Dedifferentiated amniotic fluid mesenchymal stem cell (primary cell): ENCODE measurements at regions not wholly inside any gene's neighbourhood (a gene's known extent, or its start where the extent isn't known, plus 50 kb on each side); places are given as distances from the start of the nearest gene placed in this dataset.
"Not testable (repeated sequence)": the region's sequence is repeated elsewhere in the genome, so short reads cannot be mapped to it uniquely, and the experiment has no call there.

Experiments
- DNase-seq: peaks from one replicate; pipeline ENCODE4 v3.0.0-alpha.2; 2016; ENCODE audit errors: extremely low spot score

GRCh38 chr1:30125021-30125820 lies 598.2 kb downstream of the MATN1 start:
- DNase-seq: no peak

- no peak for DNase-seq
Observed at GRCh38 chr1:30123896-30124295, 599.5 kb downstream of the MATN1 start.

GRCh38 chr1:30123036-30123435 lies 600.3 kb downstream of the MATN1 start:
- no peak for DNase-seq

- DNase-seq: no peak
Observed at GRCh38 chr1:30120245-30121000, 603.0 kb downstream of the MATN1 start.

GRCh38 chr1:30117685-30118084 lies 605.7 kb downstream of the MATN1 start:
- DNase-seq: no peak

- DNase-seq: peak; percentile 57
Observed at GRCh38 chr1:30111431-30111830, 612.0 kb downstream of the MATN1 start.

GRCh38 chr1:30110846-30111245 lies 612.5 kb downstream of the MATN1 start:
- DNase-seq: no peak

GRCh38 chr1:30109853-30110252 lies 613.5 kb downstream of the MATN1 start:
- DNase-seq: no peak

GRCh38 chr1:30108186-30108585 lies 615.2 kb downstream of the MATN1 start:
- no peak for DNase-seq

- no peak for DNase-seq
Observed at GRCh38 chr1:30106125-30106524, 617.3 kb downstream of the MATN1 start.

- no peak for DNase-seq
Observed at GRCh38 chr1:30104551-30104950, 618.8 kb downstream of the MATN1 start.

GRCh38 chr1:30103708-30104411 lies 619.5 kb downstream of the MATN1 start:
- no peak for DNase-seq

- DNase-seq: no peak
Observed at GRCh38 chr1:30102605-30103004, 620.8 kb downstream of the MATN1 start.

- DNase-seq: no peak
Observed at GRCh38 chr1:30101487-30102227, 621.7 kb downstream of the MATN1 start.

- no peak for DNase-seq
Observed at GRCh38 chr1:30101016-30101415, 622.4 kb downstream of the MATN1 start.

GRCh38 chr1:30100524-30100862 lies 622.9 kb downstream of the MATN1 start:
- no peak for DNase-seq

- no peak for DNase-seq
Observed at GRCh38 chr1:30099587-30100523, 623.5 kb downstream of the MATN1 start.

GRCh38 chr1:30097851-30098250 lies 625.5 kb downstream of the MATN1 start:
- DNase-seq: not testable (repeated sequence)

- DNase-seq: no peak
Observed at GRCh38 chr1:30095451-30096025, 627.8 kb downstream of the MATN1 start.

GRCh38 chr1:30095051-30095450 lies 628.3 kb downstream of the MATN1 start:
- no peak for DNase-seq
